ENCODE measurements at regions not wholly inside any gene's neighbourhood (a gene's known extent, or its start where the extent isn't known, plus 50 kb on each side); places are given as distances from the start of the nearest gene placed in this dataset.

DNA sequence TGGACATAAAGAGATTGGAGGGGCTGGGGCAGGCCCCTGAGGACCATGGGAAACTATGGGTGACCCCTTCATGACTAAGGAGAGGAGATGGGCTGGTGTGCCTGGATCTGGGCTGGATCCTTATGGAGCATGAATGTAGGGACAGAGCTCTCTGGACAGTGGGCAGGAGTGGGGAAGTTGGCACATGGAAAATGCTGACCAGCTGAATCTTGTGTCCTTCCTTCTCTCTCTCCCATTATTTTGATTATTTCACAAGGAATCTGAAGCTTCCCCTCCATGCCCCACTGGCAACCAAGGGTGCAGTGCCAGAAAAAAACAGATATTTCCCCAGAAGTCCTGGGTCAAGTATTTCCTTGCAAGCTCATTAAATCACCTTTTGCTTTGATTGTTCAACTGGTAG, 175.2 kb downstream of the DHX35 start:
- TF ChIP-seq POLR2A (IDR thresholded peaks at IDR 0.05; ENCODE audit: low read length) (no peak), GATA1 (IDR thresholded peaks at IDR 0.05; ENCODE audit: low read depth, low read length) (no peak)
